KMS-11 (cell line): ENCODE measurements at regions not wholly inside any gene's neighbourhood (a gene's known extent, or its start where the extent isn't known, plus 50 kb on each side); places are given as distances from the start of the nearest gene placed in this dataset.

ENCODE experiments used
- H2AFZ ChIP-seq: fragments of 200-600 bp; sonication (generic); 2 replicates; pipeline ENCODE4 v1.6.1; 2016; ENCODE audit warnings: antibody characterized with exemption, mixed run types, low read depth
- H3K27ac ChIP-seq: fragments of 200-600 bp; sonication (generic); 2 replicates; pipeline ENCODE4 v1.6.1; 2016; ENCODE audit warnings: mild to moderate bottlenecking, mixed run types
- H3K27me3 ChIP-seq: fragments of 200-600 bp; sonication (generic); 2 replicates; pipeline ENCODE4 v1.6.1; 2017; ENCODE audit warnings: mild to moderate bottlenecking, low read depth, mixed run types, moderate library complexity; ENCODE audit not compliant: insufficient read depth
- H3K36me3 ChIP-seq: fragments of 200-600 bp; sonication (generic); 2 replicates; pipeline ENCODE4 v1.6.1; 2017; ENCODE audit warnings: mild to moderate bottlenecking, mixed run types; ENCODE audit not compliant: insufficient read depth
- H3K4me1 ChIP-seq: fragments of 200-600 bp; sonication (generic); 2 replicates; pipeline ENCODE4 v1.6.1; 2016; ENCODE audit warnings: mild to moderate bottlenecking, low read depth, mixed run types; ENCODE audit not compliant: poor library complexity, severe bottlenecking
- H3K4me2 ChIP-seq: fragments of 200-600 bp; sonication (generic); 2 replicates; pipeline ENCODE4 v1.7.0; 2016; ENCODE audit warnings: mild to moderate bottlenecking, mixed run types
- H3K4me3 ChIP-seq: fragments of 200-600 bp; sonication (generic); IDR thresholded peaks from 2 replicates; pipeline ENCODE4 v1.6.1; 2017; ENCODE audit warnings: low read depth, low read length, mixed read lengths; ENCODE audit not compliant: insufficient read depth
- H3K79me2 ChIP-seq: fragments of 200-600 bp; sonication (generic); 2 replicates; pipeline ENCODE4 v1.6.1; 2016; ENCODE audit warnings: low read depth, mixed run types; ENCODE audit not compliant: insufficient read depth
- H3K9ac ChIP-seq: fragments of 200-600 bp; sonication (generic); 2 replicates; pipeline ENCODE4 v1.6.1; 2016; ENCODE audit warnings: mild to moderate bottlenecking, mixed run types
- H4K20me1 ChIP-seq: fragments of 200-600 bp; sonication (generic); 2 replicates; pipeline ENCODE4 v1.6.1; 2016; ENCODE audit warnings: mild to moderate bottlenecking, mixed run types; ENCODE audit not compliant: insufficient read depth
- TF ChIP-seq, protein P1 (sequence below): fragments of 200-600 bp; sonication (generic); conservative IDR thresholded peaks from 2 replicates; pipeline ENCODE4 v1.6.1; 2017; ENCODE audit warnings: low read depth, mild to moderate bottlenecking, antibody characterized with exemption, low read length, moderate library complexity, mixed read lengths

DNA sequence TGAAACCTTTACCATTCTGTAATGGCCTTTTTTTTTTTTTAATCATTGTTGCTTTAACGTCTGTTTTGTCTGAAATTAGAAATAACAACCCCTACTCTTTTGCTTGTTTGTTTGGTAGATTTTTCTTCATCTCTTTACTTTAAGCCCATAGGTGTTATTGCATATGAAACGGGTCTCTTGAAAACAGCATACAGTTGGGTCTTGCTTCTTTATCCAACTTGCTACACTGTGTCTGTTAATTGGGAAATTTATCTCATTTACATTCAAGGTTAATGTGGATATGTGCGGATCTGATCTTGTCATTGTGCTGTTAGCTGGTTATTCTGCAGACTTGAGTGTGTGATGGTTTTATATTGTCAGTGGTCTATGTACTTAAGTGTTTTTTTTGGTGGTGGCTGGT, 78.9 kb upstream of the COP1 start:
- H3K36me3 ChIP-seq = no peaks in the 10 kb centered on the region
- H3K4me2 ChIP-seq = no peak overlapping the region
- H3K9ac ChIP-seq = no peak overlapping the region
- H3K27ac ChIP-seq = no peak overlapping the region
- no peak overlapping the region for H3K4me3 ChIP-seq
- H2AFZ ChIP-seq = no peak overlapping the region
- no peaks in the 10 kb centered on the region for H3K4me1 ChIP-seq
- no peaks in the 10 kb centered on the region for H3K27me3 ChIP-seq
- H4K20me1 ChIP-seq = no peaks in the 10 kb centered on the region
- no peaks in the 10 kb centered on the region for H3K79me2 ChIP-seq
- TF ChIP-seq, protein P1, sequence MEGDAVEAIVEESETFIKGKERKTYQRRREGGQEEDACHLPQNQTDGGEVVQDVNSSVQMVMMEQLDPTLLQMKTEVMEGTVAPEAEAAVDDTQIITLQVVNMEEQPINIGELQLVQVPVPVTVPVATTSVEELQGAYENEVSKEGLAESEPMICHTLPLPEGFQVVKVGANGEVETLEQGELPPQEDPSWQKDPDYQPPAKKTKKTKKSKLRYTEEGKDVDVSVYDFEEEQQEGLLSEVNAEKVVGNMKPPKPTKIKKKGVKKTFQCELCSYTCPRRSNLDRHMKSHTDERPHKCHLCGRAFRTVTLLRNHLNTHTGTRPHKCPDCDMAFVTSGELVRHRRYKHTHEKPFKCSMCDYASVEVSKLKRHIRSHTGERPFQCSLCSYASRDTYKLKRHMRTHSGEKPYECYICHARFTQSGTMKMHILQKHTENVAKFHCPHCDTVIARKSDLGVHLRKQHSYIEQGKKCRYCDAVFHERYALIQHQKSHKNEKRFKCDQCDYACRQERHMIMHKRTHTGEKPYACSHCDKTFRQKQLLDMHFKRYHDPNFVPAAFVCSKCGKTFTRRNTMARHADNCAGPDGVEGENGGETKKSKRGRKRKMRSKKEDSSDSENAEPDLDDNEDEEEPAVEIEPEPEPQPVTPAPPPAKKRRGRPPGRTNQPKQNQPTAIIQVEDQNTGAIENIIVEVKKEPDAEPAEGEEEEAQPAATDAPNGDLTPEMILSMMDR = no peak

DNA sequence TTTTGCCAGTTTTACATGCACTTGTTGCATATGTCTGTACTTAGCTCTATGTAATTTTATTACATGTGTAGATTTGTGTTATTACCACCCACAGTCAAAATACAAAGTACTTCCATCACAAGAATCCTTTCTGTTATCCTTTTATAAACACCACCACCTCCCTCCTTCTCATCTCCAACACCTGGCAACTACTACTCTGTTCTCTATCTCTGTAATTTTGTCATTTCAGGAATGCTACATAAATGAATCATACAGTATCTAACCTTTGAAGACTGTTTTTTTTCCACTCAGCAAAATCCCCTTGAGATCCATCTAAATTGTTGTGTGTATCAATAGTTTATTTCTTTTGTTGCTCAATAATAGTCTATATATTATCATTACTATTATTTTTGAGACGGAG, 64.5 kb upstream of the COP1 start:
- no peak overlapping the region for H3K4me3 ChIP-seq
- H3K9ac ChIP-seq = no peak overlapping the region
- no peaks in the 10 kb centered on the region for H3K36me3 ChIP-seq
- H3K79me2 ChIP-seq = no peaks in the 10 kb centered on the region
- H2AFZ ChIP-seq = no peak overlapping the region
- no peak overlapping the region for H3K4me2 ChIP-seq
- H3K27me3 ChIP-seq = no peaks in the 10 kb centered on the region
- H3K4me1 ChIP-seq = no peaks in the 10 kb centered on the region
- TF ChIP-seq, protein P1 = no peak
- H4K20me1 ChIP-seq = no peaks in the 10 kb centered on the region
- no peak overlapping the region for H3K27ac ChIP-seq
